Ishikawa (cell line): ENCODE measurements at regions not wholly inside any gene's neighbourhood (a gene's known extent, or its start where the extent isn't known, plus 50 kb on each side); places are given as distances from the start of the nearest gene placed in this dataset.

ENCODE experiments used
- CEBPB ChIP-seq: IDR thresholded peaks from 2 replicates; pipeline ENCODE4 v1.6.1; 2012
- CREB1 ChIP-seq: IDR thresholded peaks from 2 replicates; pipeline ENCODE4 v1.6.1; 2012; ENCODE audit warnings: low read depth
- EGR1 ChIP-seq: IDR thresholded peaks from 2 replicates; pipeline ENCODE4 v1.6.1; 2012
- EP300 ChIP-seq: IDR thresholded peaks from 2 replicates; pipeline ENCODE4 v1.6.1; 2012; ENCODE audit warnings: borderline replicate concordance
- FOXM1 ChIP-seq: IDR thresholded peaks from 2 replicates; pipeline ENCODE4 v1.6.1; 2012; ENCODE audit warnings: low read depth, borderline replicate concordance
- NFIC ChIP-seq: IDR thresholded peaks from 2 replicates; pipeline ENCODE4 v1.6.1; 2012
- RAD21 ChIP-seq: IDR thresholded peaks from 2 replicates; pipeline ENCODE4 v1.6.1; 2012; ENCODE audit warnings: low read depth
- TAF1 ChIP-seq: IDR thresholded peaks from 2 replicates; pipeline ENCODE4 v1.6.1; 2012; ENCODE audit warnings: low read depth, mild to moderate bottlenecking
- TCF12 ChIP-seq: IDR thresholded peaks from 2 replicates; pipeline ENCODE4 v1.6.1; 2012; ENCODE audit warnings: low read depth
- TEAD4 ChIP-seq: IDR thresholded peaks from 2 replicates; pipeline ENCODE4 v1.6.1; 2012
- YY1 ChIP-seq: IDR thresholded peaks from 2 replicates; pipeline ENCODE4 v1.6.1; 2012; ENCODE audit warnings: low read depth
- ZBTB7A ChIP-seq: IDR thresholded peaks from 2 replicates; pipeline ENCODE4 v1.6.1; 2012; ENCODE audit warnings: low read depth
- TF ChIP-seq, protein P1 (sequence below): IDR thresholded peaks from 2 replicates; pipeline ENCODE4 v1.6.1; 2012; ENCODE audit warnings: low read depth, mild to moderate bottlenecking
- TF ChIP-seq, protein P2 (sequence below): IDR thresholded peaks from 2 replicates; pipeline ENCODE4 v1.6.1; 2012
- TF ChIP-seq, protein P3 (sequence below): IDR thresholded peaks from 2 replicates; pipeline ENCODE4 v1.6.1; 2012

DNA sequence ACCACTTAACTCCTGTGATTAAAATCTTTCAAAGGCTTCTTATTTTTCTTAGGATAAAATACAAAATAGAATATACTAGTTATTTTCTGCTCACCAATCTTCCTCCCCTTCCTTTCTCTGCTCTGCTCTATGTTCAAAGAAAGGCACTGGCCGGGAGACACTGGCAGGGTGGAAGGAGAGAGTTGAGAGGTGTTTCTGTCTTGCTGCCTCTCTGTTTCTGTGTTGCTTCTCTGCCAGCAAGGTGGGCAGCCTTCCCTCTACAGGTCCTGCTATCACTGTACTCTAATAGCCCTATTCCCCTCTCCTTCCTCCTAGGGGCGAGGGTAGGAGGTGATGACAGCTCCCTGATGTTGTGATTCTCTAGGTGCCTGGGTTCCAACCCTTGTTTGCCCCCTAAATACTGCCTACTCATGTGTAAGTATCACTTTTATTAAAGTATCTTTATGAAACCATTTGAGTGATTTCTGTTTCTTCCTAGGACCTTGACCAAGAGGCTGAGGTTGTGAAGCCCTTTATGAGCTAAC, 515.1 kb downstream of the TLE4 start:
- TF ChIP-seq, protein P1, sequence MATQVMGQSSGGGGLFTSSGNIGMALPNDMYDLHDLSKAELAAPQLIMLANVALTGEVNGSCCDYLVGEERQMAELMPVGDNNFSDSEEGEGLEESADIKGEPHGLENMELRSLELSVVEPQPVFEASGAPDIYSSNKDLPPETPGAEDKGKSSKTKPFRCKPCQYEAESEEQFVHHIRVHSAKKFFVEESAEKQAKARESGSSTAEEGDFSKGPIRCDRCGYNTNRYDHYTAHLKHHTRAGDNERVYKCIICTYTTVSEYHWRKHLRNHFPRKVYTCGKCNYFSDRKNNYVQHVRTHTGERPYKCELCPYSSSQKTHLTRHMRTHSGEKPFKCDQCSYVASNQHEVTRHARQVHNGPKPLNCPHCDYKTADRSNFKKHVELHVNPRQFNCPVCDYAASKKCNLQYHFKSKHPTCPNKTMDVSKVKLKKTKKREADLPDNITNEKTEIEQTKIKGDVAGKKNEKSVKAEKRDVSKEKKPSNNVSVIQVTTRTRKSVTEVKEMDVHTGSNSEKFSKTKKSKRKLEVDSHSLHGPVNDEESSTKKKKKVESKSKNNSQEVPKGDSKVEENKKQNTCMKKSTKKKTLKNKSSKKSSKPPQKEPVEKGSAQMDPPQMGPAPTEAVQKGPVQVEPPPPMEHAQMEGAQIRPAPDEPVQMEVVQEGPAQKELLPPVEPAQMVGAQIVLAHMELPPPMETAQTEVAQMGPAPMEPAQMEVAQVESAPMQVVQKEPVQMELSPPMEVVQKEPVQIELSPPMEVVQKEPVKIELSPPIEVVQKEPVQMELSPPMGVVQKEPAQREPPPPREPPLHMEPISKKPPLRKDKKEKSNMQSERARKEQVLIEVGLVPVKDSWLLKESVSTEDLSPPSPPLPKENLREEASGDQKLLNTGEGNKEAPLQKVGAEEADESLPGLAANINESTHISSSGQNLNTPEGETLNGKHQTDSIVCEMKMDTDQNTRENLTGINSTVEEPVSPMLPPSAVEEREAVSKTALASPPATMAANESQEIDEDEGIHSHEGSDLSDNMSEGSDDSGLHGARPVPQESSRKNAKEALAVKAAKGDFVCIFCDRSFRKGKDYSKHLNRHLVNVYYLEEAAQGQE = no peak
- no peak for TF ChIP-seq CREB1
- TF ChIP-seq FOXM1 = no peak
- no peak for TF ChIP-seq YY1
- no peak for TF ChIP-seq EGR1
- no peak for TF ChIP-seq CEBPB
- no peak for TF ChIP-seq ZBTB7A
- TF ChIP-seq EP300 = no peak
- no peak for TF ChIP-seq RAD21
- TF ChIP-seq TCF12 = no peak
- TF ChIP-seq TEAD4 = no peak
- no peak for TF ChIP-seq NFIC
- TF ChIP-seq, protein P2, sequence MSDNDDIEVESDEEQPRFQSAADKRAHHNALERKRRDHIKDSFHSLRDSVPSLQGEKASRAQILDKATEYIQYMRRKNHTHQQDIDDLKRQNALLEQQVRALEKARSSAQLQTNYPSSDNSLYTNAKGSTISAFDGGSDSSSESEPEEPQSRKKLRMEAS = no peak
- TF ChIP-seq TAF1 = no peak
- TF ChIP-seq, protein P3, sequence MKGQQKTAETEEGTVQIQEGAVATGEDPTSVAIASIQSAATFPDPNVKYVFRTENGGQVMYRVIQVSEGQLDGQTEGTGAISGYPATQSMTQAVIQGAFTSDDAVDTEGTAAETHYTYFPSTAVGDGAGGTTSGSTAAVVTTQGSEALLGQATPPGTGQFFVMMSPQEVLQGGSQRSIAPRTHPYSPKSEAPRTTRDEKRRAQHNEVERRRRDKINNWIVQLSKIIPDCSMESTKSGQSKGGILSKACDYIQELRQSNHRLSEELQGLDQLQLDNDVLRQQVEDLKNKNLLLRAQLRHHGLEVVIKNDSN = no peak

DNA sequence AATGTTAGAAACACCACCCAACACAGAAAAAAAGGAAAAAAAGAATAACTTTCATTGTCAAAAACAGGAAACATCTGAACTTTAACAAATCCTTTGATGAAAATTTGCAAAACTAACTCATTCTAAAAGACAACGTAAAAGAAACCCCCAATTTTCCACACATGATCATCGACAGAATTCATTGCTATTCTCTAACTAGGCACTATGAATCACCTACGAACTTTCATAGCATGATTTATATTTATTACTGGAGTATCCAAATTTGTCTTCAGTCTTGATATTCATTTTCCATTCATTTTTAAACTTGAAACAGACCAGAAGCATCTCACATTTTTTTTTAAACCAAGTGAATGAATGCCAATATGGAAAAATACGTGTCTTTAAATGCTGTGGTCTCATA, 514.6 kb downstream of the TLE4 start:
- TF ChIP-seq, protein P1 = no peak
- no peak for TF ChIP-seq CEBPB
- TF ChIP-seq RAD21 = no peak
- TF ChIP-seq EGR1 = no peak
- TF ChIP-seq TAF1 = no peak
- TF ChIP-seq TCF12 = no peak

DNA sequence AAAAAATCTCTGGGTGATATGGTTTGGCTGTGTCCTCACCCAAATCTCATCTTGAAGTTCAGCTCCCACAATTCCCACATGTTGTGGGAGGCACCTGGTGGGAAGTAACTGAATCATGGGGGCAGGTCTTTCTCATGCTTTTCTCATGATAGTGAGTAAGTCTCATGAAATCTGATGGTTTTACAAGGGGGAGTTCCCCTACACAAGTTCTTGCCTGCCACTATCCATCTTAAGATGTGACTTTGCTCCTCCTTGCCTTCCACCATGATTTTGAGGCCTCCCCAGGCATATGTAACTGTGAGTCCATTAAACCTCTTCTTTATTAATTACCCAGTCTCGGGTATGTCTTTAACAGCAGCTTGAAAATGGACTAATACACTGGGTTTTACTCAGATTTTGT, 513.9 kb downstream of the TLE4 start:
- no peak for TF ChIP-seq TCF12
- no peak for TF ChIP-seq EP300
- TF ChIP-seq NFIC = no peak
- no peak for TF ChIP-seq RAD21
- no peak for TF ChIP-seq CREB1
- no peak for TF ChIP-seq YY1
- TF ChIP-seq, protein P1 = no peak
- no peak for TF ChIP-seq ZBTB7A
- TF ChIP-seq FOXM1 = no peak
- no peak for TF ChIP-seq CEBPB
- no peak for TF ChIP-seq EGR1
- TF ChIP-seq, protein P2 = no peak
- no peak for TF ChIP-seq TAF1
- no peak for TF ChIP-seq TEAD4
- TF ChIP-seq, protein P3 = no peak

DNA sequence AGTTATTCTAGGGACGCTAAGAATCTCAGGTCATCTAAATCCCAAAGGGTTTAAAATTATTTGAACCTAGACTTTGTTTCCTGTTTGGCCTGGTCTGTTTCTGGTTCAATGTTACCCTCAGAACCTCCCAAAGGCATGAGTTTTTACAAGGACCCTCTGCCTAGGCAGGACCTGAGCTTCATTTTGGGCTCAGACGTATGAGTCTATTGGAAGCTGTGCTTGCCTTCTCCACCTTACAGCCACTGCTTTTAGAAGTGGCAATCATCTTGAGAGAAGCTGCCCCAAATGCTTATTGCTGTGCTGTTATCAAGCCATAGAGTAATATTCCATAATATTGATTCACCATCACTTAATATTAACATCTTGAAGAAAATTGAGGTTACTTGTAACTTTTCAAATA, 510.4 kb downstream of the TLE4 start:
- TF ChIP-seq EGR1 (no peak), TEAD4 (no peak), RAD21 (no peak), EP300 (no peak), YY1 (no peak), CEBPB (no peak)
- TF ChIP-seq, protein P3 = no peak
- TF ChIP-seq, protein P2 = no peak
